Trophoblast cell (in vitro differentiated cells and primary cell): ENCODE measurements at regions not wholly inside any gene's neighbourhood (a gene's known extent, or its start where the extent isn't known, plus 50 kb on each side); places are given as distances from the start of the nearest gene placed in this dataset.

Source experiments
- DNase-seq, 2 donors: peaks; one replicate each; pipeline ENCODE4 v3.0.0-alpha.2; 2016
- H2AFZ ChIP-seq: 2 replicates; pipeline ENCODE4 v1.6.1; 2013; ENCODE audit warnings: low read length, moderate library complexity, mild to moderate bottlenecking; ENCODE audit not compliant: insufficient read depth, poor library complexity
- H2AK5ac ChIP-seq: 2 replicates; pipeline ENCODE4 v1.6.1; 2013; ENCODE audit warnings: mild to moderate bottlenecking, low read length
- H2BK120ac ChIP-seq: 2 replicates; pipeline ENCODE4 v1.6.1; 2013; ENCODE audit warnings: low read length, mild to moderate bottlenecking, moderate library complexity; ENCODE audit not compliant: insufficient read depth, poor library complexity
- H2BK12ac ChIP-seq: 2 replicates; pipeline ENCODE4 v1.6.1; 2013; ENCODE audit warnings: mild to moderate bottlenecking, low read length, moderate library complexity
- H2BK5ac ChIP-seq: 2 replicates; pipeline ENCODE4 v1.6.1; 2013; ENCODE audit warnings: low read length, low read depth, moderate library complexity, mild to moderate bottlenecking; ENCODE audit not compliant: poor library complexity
- H3K14ac ChIP-seq: 2 replicates; pipeline ENCODE4 v1.6.1; 2013; ENCODE audit warnings: mild to moderate bottlenecking, low read length
- H3K18ac ChIP-seq: 2 replicates; pipeline ENCODE4 v1.6.1; 2013; ENCODE audit warnings: mild to moderate bottlenecking, low read length
- H3K23ac ChIP-seq: 2 replicates; pipeline ENCODE4 v1.6.1; 2013; ENCODE audit warnings: low read length
- H3K27ac ChIP-seq: 2 replicates; pipeline ENCODE4 v1.5.1; 2013; ENCODE audit warnings: low read depth, mild to moderate bottlenecking, inconsistent platforms, low read length, moderate library complexity
- H3K27me3 ChIP-seq: 2 replicates; pipeline ENCODE4 v1.6.1; 2013; ENCODE audit warnings: inconsistent platforms, mild to moderate bottlenecking, low read length, moderate library complexity; ENCODE audit not compliant: insufficient read depth
- H3K36me3 ChIP-seq, 2 experiments: 1 replicate in 1 of 2; 2 replicates in 1 of 2; pipeline ENCODE4 v1.6.1; 2013; ENCODE audit warnings: low read length in 2 of 2, mild to moderate bottlenecking in 2 of 2, moderate library complexity in 1 of 2; ENCODE audit not compliant: insufficient read depth in 2 of 2, control insufficient read depth in 1 of 2
- H3K4ac ChIP-seq: 2 replicates; pipeline ENCODE4 v1.6.1; 2013; ENCODE audit warnings: low read depth, mild to moderate bottlenecking, low read length, moderate library complexity
- H3K4me1 ChIP-seq, 2 experiments: 1 replicate in 1 of 2; 2 replicates in 1 of 2; pipeline ENCODE4 v1.6.1; 2013; ENCODE audit warnings: low read length in 2 of 2, mild to moderate bottlenecking in 2 of 2, moderate library complexity in 1 of 2; ENCODE audit not compliant: insufficient read depth in 2 of 2, control insufficient read depth in 1 of 2
- H3K4me2 ChIP-seq: 2 replicates; pipeline ENCODE4 v1.6.1; 2013; ENCODE audit warnings: inconsistent platforms, mild to moderate bottlenecking, low read length, moderate library complexity
- H3K4me3 ChIP-seq: 2 replicates; pipeline ENCODE4 v1.5.1; 2013; ENCODE audit warnings: mild to moderate bottlenecking, low read depth, low read length, inconsistent platforms
- H3K79me1 ChIP-seq: one replicate; pipeline ENCODE4 v1.6.1; 2013; ENCODE audit warnings: low read length
- H3K79me2 ChIP-seq: 2 replicates; pipeline ENCODE4 v1.6.1; 2013; ENCODE audit warnings: low read length, mild to moderate bottlenecking; ENCODE audit not compliant: control insufficient read depth, insufficient read depth, poor library complexity
- H3K9ac ChIP-seq: 2 replicates; pipeline ENCODE4 v1.6.1; 2013; ENCODE audit warnings: mild to moderate bottlenecking, low read length
- H3K9me3 ChIP-seq: 2 replicates; pipeline ENCODE4 v1.6.1; 2013; ENCODE audit warnings: low read depth, mild to moderate bottlenecking, control low read depth, inconsistent platforms, low read length; ENCODE audit not compliant: insufficient read depth
- H4K12ac ChIP-seq: 2 replicates; pipeline ENCODE4 v1.6.1; 2013; ENCODE audit warnings: low read depth, mild to moderate bottlenecking, low read length, moderate library complexity
- H4K8ac ChIP-seq: 2 replicates; pipeline ENCODE4 v1.6.1; 2013; ENCODE audit warnings: low read depth, mild to moderate bottlenecking, low read length, moderate library complexity
- H4K91ac ChIP-seq: one replicate; pipeline ENCODE4 v1.6.1; 2013; ENCODE audit warnings: low read depth, mild to moderate bottlenecking, low read length, moderate library complexity
- WGBS: extraction: QIAGEN DNeasy Blood & Tissue Kit; methylation state at CpG from one replicate; pipeline ENCODE4 v1.1.7; 2013; ENCODE audit warnings: missing lambda C conversion rate; ENCODE audit not compliant: insufficient read length, insufficient coverage; ENCODE audit errors: extremely low coverage; 5-methylcytosine and 5-hydroxymethylcytosine counted together

DNA sequence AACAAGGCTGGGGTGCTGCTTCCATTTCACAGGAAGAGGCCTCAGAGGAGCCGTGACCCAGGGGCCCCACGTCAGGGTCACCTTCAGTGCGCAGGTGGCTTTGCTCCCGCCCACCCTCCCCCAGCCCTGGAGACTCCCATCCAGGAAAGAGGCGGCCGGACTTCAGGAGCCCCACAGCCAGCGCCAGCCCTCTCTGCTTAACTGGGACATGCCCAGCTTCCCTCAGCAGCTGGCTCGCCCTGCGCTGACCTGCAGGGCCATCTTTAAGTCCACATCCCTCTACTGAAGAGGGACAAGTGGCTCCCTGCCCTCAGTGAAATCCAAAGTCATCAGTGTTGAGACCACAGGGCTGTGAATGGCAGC, 141.9 kb upstream of the PPP2R2D start:
- Histone ChIP-seq H3K27me3 (no peaks in the 10 kb centered on the region), H3K23ac (no peak overlapping the region), H2BK120ac (no peak overlapping the region), H3K79me2 (no peaks in the 10 kb centered on the region), H2BK5ac (no peak overlapping the region), H3K4me2 (no peak overlapping the region), H3K4ac (no peak overlapping the region), H3K18ac (no peak overlapping the region), H3K4me1 (no peaks in the 10 kb centered on the region), H2AFZ (no peak overlapping the region), H2AK5ac (no peak overlapping the region), H3K27ac (no peak overlapping the region), H4K91ac (no peak overlapping the region), H3K4me3 (no peak overlapping the region), H2BK12ac (no peak overlapping the region), H3K36me3 (no peaks in the 10 kb centered on the region), H3K79me1 (no peaks in the 10 kb centered on the region), H4K12ac (no peak overlapping the region), H3K9me3 (peaks cover 6% of the 10 kb centered on the region), H3K14ac (no peak overlapping the region), H4K8ac (no peak overlapping the region), H3K9ac (no peak overlapping the region)
- no CpG with 5 or more reads among the region's 9 CpGs for WGBS
- no peak for DNase-seq

DNA sequence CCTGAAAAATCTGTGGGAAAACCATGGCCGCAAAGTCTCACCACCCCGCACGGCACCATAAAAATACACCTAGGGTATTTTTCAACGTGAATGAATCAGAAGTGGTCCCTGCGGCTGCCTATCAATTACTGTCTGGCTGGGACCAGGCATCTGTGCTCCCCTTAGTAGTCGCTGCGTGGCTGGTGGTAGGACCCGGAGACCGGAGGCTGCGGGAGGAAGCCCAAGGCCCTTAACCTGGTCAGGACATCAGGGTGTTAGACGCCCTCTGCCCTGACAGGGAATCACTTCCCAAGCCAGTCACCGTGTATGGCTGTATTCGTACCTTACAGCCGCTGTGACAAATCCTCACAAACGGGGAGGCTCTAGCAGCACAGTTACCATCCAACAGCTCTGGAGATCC, 141.5 kb upstream of the PPP2R2D start:
- Histone ChIP-seq H3K4me2 (no peak overlapping the region), H4K8ac (no peak overlapping the region), H3K4me1 (no peaks in the 10 kb centered on the region), H3K36me3 (no peaks in the 10 kb centered on the region), H2BK12ac (no peak overlapping the region), H3K4ac (no peak overlapping the region), H3K23ac (no peak overlapping the region), H2AFZ (no peak overlapping the region), H3K9ac (no peak overlapping the region), H2BK5ac (no peak overlapping the region), H2BK120ac (no peak overlapping the region), H3K27ac (no peak overlapping the region), H3K14ac (no peak overlapping the region), H2AK5ac (no peak overlapping the region), H3K27me3 (no peaks in the 10 kb centered on the region), H3K79me1 (no peaks in the 10 kb centered on the region), H3K9me3 (peaks cover 6% of the 10 kb centered on the region), H4K12ac (no peak overlapping the region), H3K18ac (no peak overlapping the region), H3K4me3 (no peak overlapping the region), H4K91ac (no peak overlapping the region), H3K79me2 (no peaks in the 10 kb centered on the region)
- WGBS, result no CpG with 5 or more reads among the region's 15 CpGs
- no peak for DNase-seq

DNA sequence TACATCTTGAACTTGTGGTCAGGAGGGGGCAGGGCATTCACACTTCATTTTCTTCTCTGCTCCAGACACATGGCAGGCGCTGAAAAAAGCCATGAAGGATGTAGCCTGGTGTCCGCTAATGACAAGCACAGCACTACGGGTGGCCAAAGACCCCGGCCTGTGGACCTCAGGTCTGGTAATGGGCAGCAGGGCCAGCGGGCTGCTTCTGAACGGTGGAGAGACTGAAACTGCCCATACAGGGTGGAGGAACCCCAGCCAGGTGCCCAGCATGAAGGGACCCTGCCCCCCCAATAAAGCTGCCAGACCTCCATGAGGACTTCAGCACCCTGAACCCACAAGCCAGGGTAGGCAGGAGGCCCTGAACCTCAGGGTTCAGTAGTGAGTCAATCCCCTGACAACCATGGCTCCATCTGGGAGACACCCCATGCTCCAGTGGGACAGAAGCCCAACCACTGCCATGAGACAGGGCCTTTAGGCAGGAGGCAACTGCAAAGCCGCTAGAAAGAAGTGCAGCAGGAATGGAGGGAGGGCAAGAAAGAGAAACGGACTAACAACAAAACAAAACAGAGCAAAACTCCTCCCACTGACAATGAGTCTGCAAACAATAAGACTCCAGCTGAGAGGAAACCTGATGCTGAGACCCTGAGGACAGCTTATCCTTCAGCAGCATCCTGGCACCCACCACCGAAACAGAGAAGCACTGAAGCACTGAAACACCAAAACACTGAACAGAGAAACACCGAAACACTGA, 140.2 kb upstream of the PPP2R2D start:
- Histone ChIP-seq H3K4me1 (no peaks in the 10 kb centered on the region), H3K27me3 (no peaks in the 10 kb centered on the region), H3K4me3 (no peak overlapping the region), H3K9me3 (peaks cover 6% of the 10 kb centered on the region), H4K8ac (no peak overlapping the region), H2BK5ac (no peak overlapping the region), H3K9ac (no peak overlapping the region), H2AK5ac (no peak overlapping the region), H3K36me3 (no peaks in the 10 kb centered on the region), H3K27ac (no peak overlapping the region), H3K14ac (no peak overlapping the region), H3K79me2 (no peaks in the 10 kb centered on the region), H3K23ac (no peak overlapping the region), H2BK120ac (no peak overlapping the region), H3K4ac (no peak overlapping the region), H3K4me2 (no peak overlapping the region), H3K18ac (no peak overlapping the region), H2AFZ (no peak overlapping the region), H4K12ac (no peak overlapping the region), H2BK12ac (no peak overlapping the region), H3K79me1 (no peaks in the 10 kb centered on the region), H4K91ac (no peak overlapping the region)
- DNase-seq, result no peak
- no CpG with 5 or more reads among the region's 10 CpGs for WGBS

DNA sequence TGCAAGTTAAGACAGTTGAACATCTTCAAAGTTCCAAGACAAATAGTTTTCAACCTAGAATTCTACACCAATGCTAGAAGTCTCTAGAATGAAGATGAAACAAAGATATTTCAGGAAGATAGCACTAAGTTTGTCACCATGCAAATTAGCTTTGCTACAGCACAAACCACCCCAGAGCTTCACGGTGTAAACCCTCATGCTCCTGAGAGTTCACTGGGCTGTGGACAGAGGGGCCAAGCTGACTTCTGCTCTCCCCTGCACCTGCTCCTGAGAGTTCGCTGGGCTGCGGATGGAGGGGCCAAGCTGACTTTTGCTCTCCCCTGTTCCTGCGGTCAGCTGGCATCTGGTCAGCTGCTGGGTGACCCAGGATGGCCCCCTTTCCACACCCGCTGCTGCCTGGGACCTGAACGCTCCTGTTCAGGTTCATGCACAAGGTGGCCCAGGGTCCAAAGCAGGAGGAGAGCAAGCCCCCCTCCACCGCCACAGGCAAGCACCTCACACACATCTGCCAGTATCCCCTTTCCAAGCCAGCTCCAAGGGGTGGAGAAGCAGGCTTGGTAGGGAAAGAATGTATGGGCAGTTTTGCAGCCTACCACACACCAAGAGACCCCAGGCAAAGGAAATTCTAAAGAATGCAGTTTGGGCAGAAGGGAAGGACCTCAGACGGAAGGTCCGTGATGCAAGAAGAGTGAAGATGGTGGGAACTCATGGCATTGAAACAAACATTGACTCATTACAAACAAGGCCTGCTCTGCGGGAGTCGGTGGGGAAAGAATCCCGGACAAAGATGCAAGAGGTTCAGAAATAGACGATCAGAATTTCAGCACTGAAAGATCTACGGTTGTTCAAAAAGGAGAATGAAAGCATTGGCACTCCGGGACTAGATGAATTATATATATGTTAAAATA, 137.8 kb upstream of the PPP2R2D start:
- Histone ChIP-seq H4K8ac (no peak overlapping the region), H3K36me3 (no peaks in the 10 kb centered on the region), H3K4me2 (no peak overlapping the region), H2AK5ac (no peak overlapping the region), H3K9ac (no peak overlapping the region), H3K18ac (no peak overlapping the region), H4K91ac (no peak overlapping the region), H2BK12ac (no peak overlapping the region), H3K27ac (no peak overlapping the region), H3K4ac (no peak overlapping the region), H3K14ac (no peak overlapping the region), H3K79me2 (no peaks in the 10 kb centered on the region), H2BK5ac (no peak overlapping the region), H3K27me3 (no peaks in the 10 kb centered on the region), H2BK120ac (no peak overlapping the region), H3K23ac (no peak overlapping the region), H3K4me3 (no peak overlapping the region), H2AFZ (no peak overlapping the region), H4K12ac (no peak overlapping the region), H3K4me1 (no peaks in the 10 kb centered on the region), H3K9me3 (peaks cover 4% of the 10 kb centered on the region), H3K79me1 (no peaks in the 10 kb centered on the region)
- DNase-seq, result no peak
- no CpG with 5 or more reads among the region's 15 CpGs for WGBS
